H1 (cell line): ENCODE measurements at regions not wholly inside any gene's neighbourhood (a gene's known extent, or its start where the extent isn't known, plus 50 kb on each side); places are given as distances from the start of the nearest gene placed in this dataset.

Experiments
- FOSL1 ChIP-seq: IDR thresholded peaks from 2 replicates; pipeline ENCODE4 v1.6.1; 2011; ENCODE audit warnings: mild to moderate bottlenecking, low read depth, low read length, moderate library complexity; ENCODE audit not compliant: insufficient read depth
- JUND ChIP-seq: IDR thresholded peaks from 2 replicates; pipeline ENCODE4 v1.6.1; 2011; ENCODE audit warnings: mild to moderate bottlenecking, improper control_type of control experiment, low read length
- KDM4A ChIP-seq: IDR thresholded peaks from one replicate; pipeline ENCODE4 v1.7.1; 2012; ENCODE audit warnings: low read depth, mild to moderate bottlenecking, moderate library complexity, low read length, inconsistent platforms; ENCODE audit not compliant: severe bottlenecking
- NRF1 ChIP-seq: IDR thresholded peaks from 2 replicates; pipeline ENCODE4 v1.6.1; 2011; ENCODE audit warnings: mild to moderate bottlenecking, low read depth, low read length, improper control_type of control experiment
- SP2 ChIP-seq: IDR thresholded peaks from 2 replicates; pipeline ENCODE4 v1.6.1; 2012; ENCODE audit warnings: mild to moderate bottlenecking, low read length, inconsistent platforms
- TF ChIP-seq, protein P1 (sequence below): fragments of 300-600 bp; sonication (generic); IDR thresholded peaks from 2 replicates; pipeline ENCODE4 v1.7.1; 2012; ENCODE audit warnings: low read length, moderate library complexity, mild to moderate bottlenecking, inconsistent platforms; ENCODE audit not compliant: insufficient replicate concordance

DNA sequence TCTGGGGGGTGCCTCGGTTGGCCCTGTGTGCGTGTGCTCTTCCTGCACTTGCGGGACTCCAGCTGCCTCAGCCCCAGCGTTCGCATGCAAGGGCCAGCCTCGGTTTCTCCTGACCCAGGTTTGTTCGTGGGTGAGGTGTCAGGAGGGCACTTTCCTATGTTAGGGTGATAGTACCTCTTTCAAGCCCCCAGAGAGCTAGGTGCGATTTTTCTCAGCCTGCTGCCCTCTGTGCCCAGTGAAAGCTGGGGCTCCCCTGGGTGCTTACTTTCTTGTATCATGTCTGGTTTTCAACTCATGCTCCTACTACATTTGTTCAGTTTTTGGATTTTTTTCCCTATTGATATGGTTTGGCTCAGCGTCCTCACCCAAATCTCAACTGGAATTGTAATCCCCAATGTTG lies 289.2 kb downstream of the TEX29 start (continued):
- TF ChIP-seq, protein P1, sequence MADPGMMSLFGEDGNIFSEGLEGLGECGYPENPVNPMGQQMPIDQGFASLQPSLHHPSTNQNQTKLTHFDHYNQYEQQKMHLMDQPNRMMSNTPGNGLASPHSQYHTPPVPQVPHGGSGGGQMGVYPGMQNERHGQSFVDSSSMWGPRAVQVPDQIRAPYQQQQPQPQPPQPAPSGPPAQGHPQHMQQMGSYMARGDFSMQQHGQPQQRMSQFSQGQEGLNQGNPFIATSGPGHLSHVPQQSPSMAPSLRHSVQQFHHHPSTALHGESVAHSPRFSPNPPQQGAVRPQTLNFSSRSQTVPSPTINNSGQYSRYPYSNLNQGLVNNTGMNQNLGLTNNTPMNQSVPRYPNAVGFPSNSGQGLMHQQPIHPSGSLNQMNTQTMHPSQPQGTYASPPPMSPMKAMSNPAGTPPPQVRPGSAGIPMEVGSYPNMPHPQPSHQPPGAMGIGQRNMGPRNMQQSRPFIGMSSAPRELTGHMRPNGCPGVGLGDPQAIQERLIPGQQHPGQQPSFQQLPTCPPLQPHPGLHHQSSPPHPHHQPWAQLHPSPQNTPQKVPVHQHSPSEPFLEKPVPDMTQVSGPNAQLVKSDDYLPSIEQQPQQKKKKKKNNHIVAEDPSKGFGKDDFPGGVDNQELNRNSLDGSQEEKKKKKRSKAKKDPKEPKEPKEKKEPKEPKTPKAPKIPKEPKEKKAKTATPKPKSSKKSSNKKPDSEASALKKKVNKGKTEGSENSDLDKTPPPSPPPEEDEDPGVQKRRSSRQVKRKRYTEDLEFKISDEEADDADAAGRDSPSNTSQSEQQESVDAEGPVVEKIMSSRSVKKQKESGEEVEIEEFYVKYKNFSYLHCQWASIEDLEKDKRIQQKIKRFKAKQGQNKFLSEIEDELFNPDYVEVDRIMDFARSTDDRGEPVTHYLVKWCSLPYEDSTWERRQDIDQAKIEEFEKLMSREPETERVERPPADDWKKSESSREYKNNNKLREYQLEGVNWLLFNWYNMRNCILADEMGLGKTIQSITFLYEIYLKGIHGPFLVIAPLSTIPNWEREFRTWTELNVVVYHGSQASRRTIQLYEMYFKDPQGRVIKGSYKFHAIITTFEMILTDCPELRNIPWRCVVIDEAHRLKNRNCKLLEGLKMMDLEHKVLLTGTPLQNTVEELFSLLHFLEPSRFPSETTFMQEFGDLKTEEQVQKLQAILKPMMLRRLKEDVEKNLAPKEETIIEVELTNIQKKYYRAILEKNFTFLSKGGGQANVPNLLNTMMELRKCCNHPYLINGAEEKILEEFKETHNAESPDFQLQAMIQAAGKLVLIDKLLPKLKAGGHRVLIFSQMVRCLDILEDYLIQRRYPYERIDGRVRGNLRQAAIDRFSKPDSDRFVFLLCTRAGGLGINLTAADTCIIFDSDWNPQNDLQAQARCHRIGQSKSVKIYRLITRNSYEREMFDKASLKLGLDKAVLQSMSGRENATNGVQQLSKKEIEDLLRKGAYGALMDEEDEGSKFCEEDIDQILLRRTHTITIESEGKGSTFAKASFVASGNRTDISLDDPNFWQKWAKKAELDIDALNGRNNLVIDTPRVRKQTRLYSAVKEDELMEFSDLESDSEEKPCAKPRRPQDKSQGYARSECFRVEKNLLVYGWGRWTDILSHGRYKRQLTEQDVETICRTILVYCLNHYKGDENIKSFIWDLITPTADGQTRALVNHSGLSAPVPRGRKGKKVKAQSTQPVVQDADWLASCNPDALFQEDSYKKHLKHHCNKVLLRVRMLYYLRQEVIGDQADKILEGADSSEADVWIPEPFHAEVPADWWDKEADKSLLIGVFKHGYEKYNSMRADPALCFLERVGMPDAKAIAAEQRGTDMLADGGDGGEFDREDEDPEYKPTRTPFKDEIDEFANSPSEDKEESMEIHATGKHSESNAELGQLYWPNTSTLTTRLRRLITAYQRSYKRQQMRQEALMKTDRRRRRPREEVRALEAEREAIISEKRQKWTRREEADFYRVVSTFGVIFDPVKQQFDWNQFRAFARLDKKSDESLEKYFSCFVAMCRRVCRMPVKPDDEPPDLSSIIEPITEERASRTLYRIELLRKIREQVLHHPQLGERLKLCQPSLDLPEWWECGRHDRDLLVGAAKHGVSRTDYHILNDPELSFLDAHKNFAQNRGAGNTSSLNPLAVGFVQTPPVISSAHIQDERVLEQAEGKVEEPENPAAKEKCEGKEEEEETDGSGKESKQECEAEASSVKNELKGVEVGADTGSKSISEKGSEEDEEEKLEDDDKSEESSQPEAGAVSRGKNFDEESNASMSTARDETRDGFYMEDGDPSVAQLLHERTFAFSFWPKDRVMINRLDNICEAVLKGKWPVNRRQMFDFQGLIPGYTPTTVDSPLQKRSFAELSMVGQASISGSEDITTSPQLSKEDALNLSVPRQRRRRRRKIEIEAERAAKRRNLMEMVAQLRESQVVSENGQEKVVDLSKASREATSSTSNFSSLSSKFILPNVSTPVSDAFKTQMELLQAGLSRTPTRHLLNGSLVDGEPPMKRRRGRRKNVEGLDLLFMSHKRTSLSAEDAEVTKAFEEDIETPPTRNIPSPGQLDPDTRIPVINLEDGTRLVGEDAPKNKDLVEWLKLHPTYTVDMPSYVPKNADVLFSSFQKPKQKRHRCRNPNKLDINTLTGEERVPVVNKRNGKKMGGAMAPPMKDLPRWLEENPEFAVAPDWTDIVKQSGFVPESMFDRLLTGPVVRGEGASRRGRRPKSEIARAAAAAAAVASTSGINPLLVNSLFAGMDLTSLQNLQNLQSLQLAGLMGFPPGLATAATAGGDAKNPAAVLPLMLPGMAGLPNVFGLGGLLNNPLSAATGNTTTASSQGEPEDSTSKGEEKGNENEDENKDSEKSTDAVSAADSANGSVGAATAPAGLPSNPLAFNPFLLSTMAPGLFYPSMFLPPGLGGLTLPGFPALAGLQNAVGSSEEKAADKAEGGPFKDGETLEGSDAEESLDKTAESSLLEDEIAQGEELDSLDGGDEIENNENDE: no peak
- no peak for TF ChIP-seq SP2
- no peak for TF ChIP-seq JUND
- TF ChIP-seq FOSL1: no peak
- TF ChIP-seq KDM4A: no peak
- TF ChIP-seq NRF1: no peak
- TF ChIP-seq, all 59 proteins: peak for 0
